Breast epithelium (tissue), 3 donors: ENCODE measurements at regions not wholly inside any gene's neighbourhood (a gene's known extent, or its start where the extent isn't known, plus 50 kb on each side); places are given as distances from the start of the nearest gene placed in this dataset.
"Not testable (repeated sequence)": the region's sequence is repeated elsewhere in the genome, so short reads cannot be mapped to it uniquely, and the experiment has no call there.

Experiments used
- POLR2A ChIP-seq: fragments of 450-650 bp; IDR thresholded peaks from one replicate; pipeline ENCODE4 v1.6.1; 2016; ENCODE audit warnings: antibody characterized with exemption, mild to moderate bottlenecking, moderate library complexity
- TF ChIP-seq, protein P1 (sequence below), 3 donors: fragments of 450-650 bp; IDR thresholded peaks; one replicate each; pipeline ENCODE4 v1.5.1; 2016 to 2017; ENCODE audit warnings: antibody characterized with exemption in 3 of 3, mild to moderate bottlenecking in 3 of 3, moderate library complexity in 3 of 3

GRCh38 chr14:48260394-48261295, 585.2 kb upstream of the MDGA2 start:
- TF ChIP-seq, protein P1, sequence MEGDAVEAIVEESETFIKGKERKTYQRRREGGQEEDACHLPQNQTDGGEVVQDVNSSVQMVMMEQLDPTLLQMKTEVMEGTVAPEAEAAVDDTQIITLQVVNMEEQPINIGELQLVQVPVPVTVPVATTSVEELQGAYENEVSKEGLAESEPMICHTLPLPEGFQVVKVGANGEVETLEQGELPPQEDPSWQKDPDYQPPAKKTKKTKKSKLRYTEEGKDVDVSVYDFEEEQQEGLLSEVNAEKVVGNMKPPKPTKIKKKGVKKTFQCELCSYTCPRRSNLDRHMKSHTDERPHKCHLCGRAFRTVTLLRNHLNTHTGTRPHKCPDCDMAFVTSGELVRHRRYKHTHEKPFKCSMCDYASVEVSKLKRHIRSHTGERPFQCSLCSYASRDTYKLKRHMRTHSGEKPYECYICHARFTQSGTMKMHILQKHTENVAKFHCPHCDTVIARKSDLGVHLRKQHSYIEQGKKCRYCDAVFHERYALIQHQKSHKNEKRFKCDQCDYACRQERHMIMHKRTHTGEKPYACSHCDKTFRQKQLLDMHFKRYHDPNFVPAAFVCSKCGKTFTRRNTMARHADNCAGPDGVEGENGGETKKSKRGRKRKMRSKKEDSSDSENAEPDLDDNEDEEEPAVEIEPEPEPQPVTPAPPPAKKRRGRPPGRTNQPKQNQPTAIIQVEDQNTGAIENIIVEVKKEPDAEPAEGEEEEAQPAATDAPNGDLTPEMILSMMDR (IDR thresholded peaks at IDR 0.05), result not testable (repeated sequence)
- not testable (repeated sequence) for TF ChIP-seq POLR2A
